A673 (cell line): ENCODE measurements at regions not wholly inside any gene's neighbourhood (a gene's known extent, or its start where the extent isn't known, plus 50 kb on each side); places are given as distances from the start of the nearest gene placed in this dataset.
A peak's percentile ranks its signal among the peaks of the same experiment; 100 is the strongest.

ENCODE experiments used
- CTCF ChIP-seq: fragments of 300-800, 200-600 bp; sonication (generic); conservative IDR thresholded peaks from 2 replicates; pipeline ENCODE4 v1.5.1; 2017; ENCODE audit warnings: low read depth, mild to moderate bottlenecking, antibody characterized with exemption, low read length, moderate library complexity, mixed read lengths
- EZH2 ChIP-seq: fragments of 200-600 bp; sonication (generic); IDR thresholded peaks from 2 replicates; pipeline ENCODE4 v1.6.1; 2017; ENCODE audit warnings: borderline replicate concordance, low read depth, mild to moderate bottlenecking, mixed read lengths, antibody characterized with exemption, low read length; ENCODE audit not compliant: poor library complexity, severe bottlenecking

GRCh38 chr5:174317256-174317894 lies 271.9 kb downstream of the NSG2 start:
- TF ChIP-seq EZH2 (no peak), CTCF (peak; percentile 70)
